Caco-2 (cell line): ENCODE measurements at regions not wholly inside any gene's neighbourhood (a gene's known extent, or its start where the extent isn't known, plus 50 kb on each side); places are given as distances from the start of the nearest gene placed in this dataset.

Experiments
- BruUV-seq: library from RNA; stranded (reverse); fragments of 400-500 nt; replicated peaks from 2 replicates; lab custom pipeline; 2021; lab: Mats Ljungman, UMichigan
- CTCF ChIA-PET: fragments of 300-600 bp; sonication (Branson Sonifier 250); formaldehyde crosslinking; loops from one replicate; lab custom pipeline; 2022; ENCODE audit warnings: antibody characterized with exemption; lab: Charles Lee
- POLR2A ChIA-PET: fragments of 300-600 bp; sonication (Branson Sonifier 250); formaldehyde crosslinking; loops from one replicate; lab custom pipeline; 2022; ENCODE audit warnings: antibody characterized with exemption; lab: Charles Lee
- DNase-seq, 2 experiments: peaks; one replicate each; pipeline versions ENCODE4 v3.0.0 to v3.0.0-alpha.2; 2020 to 2022
- H3K27me3 ChIP-seq: replicated peaks from 2 replicates; pipeline ENCODE4 v1.6.0; 2011; ENCODE audit warnings: low read length; ENCODE audit not compliant: control insufficient read depth, insufficient read depth
- H3K36me3 ChIP-seq: 2 replicates; pipeline ENCODE4 v1.5.1; 2011; ENCODE audit warnings: low read length; ENCODE audit not compliant: control insufficient read depth, insufficient read depth
- H3K4me1 ChIP-seq: fragments of 250-450 bp; sonication (Bioruptor Pico); 2 replicates; pipeline ENCODE4 v1.5.1; 2020; ENCODE audit warnings: mild to moderate bottlenecking
- H3K4me3 ChIP-seq: 2 replicates; pipeline ENCODE4 v1.5.1; 2011; ENCODE audit warnings: low read depth, mild to moderate bottlenecking, control low read depth, low read length
- H3K9me3 ChIP-seq: fragments of 250-450 bp; sonication (Bioruptor Pico); 2 replicates; pipeline ENCODE4 v1.5.1; 2020; ENCODE audit warnings: mild to moderate bottlenecking, moderate library complexity
- H3K27ac Mint-ChIP-seq: one replicate; pipeline ENCODE4 v1.8.0; 2022; ENCODE audit warnings: mixed read lengths; ENCODE audit not compliant: unreplicated experiment
- H3K27me3 Mint-ChIP-seq: one replicate; pipeline ENCODE4 v1.8.0; 2022; ENCODE audit warnings: mixed read lengths; ENCODE audit not compliant: insufficient read depth, unreplicated experiment
- H3K36me3 Mint-ChIP-seq: one replicate; pipeline ENCODE4 v1.8.0; 2022; ENCODE audit warnings: mild to moderate bottlenecking, mixed read lengths; ENCODE audit not compliant: insufficient read depth, unreplicated experiment
- H3K4me1 Mint-ChIP-seq: one replicate; pipeline ENCODE4 v1.8.0; 2022; ENCODE audit warnings: low read depth, mixed read lengths; ENCODE audit not compliant: unreplicated experiment
- H3K4me3 Mint-ChIP-seq: one replicate; pipeline ENCODE4 v1.8.0; 2022; ENCODE audit warnings: mild to moderate bottlenecking, moderate library complexity, mixed read lengths; ENCODE audit not compliant: unreplicated experiment
- H3K9me3 Mint-ChIP-seq: one replicate; pipeline ENCODE4 v1.8.0; 2022; ENCODE audit warnings: mixed read lengths; ENCODE audit not compliant: unreplicated experiment
- CTCF ChIP-seq, 2 experiments: fragments of 200-600 bp in 1 of 2; IDR thresholded peaks; 1 replicate in 1 of 2; 2 replicates in 1 of 2; pipeline versions ENCODE4 v1.5.1 to v1.8.0; 2011 to 2022; ENCODE audit warnings: antibody characterized with exemption in 1 of 2, control low read depth in 1 of 2, inconsistent platforms in 1 of 2, low read depth in 1 of 2, low read length in 1 of 2, mild to moderate bottlenecking in 1 of 2, moderate library complexity in 1 of 2; ENCODE audit not compliant: insufficient read depth in 1 of 2, severe bottlenecking in 1 of 2, unreplicated experiment in 1 of 2
- intact Hi-C: fragments of 100-400 bp; cut with micrococcal nuclease; formaldehyde crosslinking; loops from one replicate; pipeline ENCODE4 v1.10.0; 2022; ENCODE audit not compliant: unreplicated experiment

GRCh38 chr2:15053542-15053941 lies 421.0 kb downstream of the LRATD1 start:
- no TSS peak for BruUV-seq
- intact Hi-C loops = no loop called here

GRCh38 chr2:15058015-15058720 lies 425.7 kb downstream of the LRATD1 start:
- H3K4me1 ChIP-seq = no peaks in the 10 kb centered on the region

More at GRCh38 chr2:15053542-15053941, 421.0 kb downstream of the LRATD1 start:
- no peaks in the 10 kb centered on the region for H3K9me3 ChIP-seq
- Mint-ChIP-seq H3K9me3 (no peaks in the 10 kb centered on the region), H3K27ac (no peak overlapping the region), H3K4me3 (no peak overlapping the region), H3K36me3 (no peaks in the 10 kb centered on the region), H3K4me1 (no peaks in the 10 kb centered on the region), H3K27me3 (peaks cover 22% of the 10 kb centered on the region)
- POLR2A ChIA-PET = no interaction called here
- no peaks in the 10 kb centered on the region for H3K36me3 ChIP-seq
- no peaks in the 10 kb centered on the region for H3K4me1 ChIP-seq
- no peak for DNase-seq
- H3K27me3 ChIP-seq = no peaks in the 10 kb centered on the region
- CTCF ChIA-PET = no interaction called here
- H3K4me3 ChIP-seq = no peak overlapping the region
- TF ChIP-seq CTCF (IDR thresholded peaks at IDR 0.05; ENCODE audit: insufficient read depth in 1 of 2, low read depth in 1 of 2, low read length in 1 of 2, severe bottlenecking in 1 of 2, unreplicated experiment in 1 of 2) = no peak

GRCh38 chr2:15058721-15059157 lies 426.2 kb downstream of the LRATD1 start:
- no peaks in the 10 kb centered on the region for H3K36me3 Mint-ChIP-seq
- Histone ChIP-seq H3K9me3 (no peaks in the 10 kb centered on the region), H3K4me1 (no peaks in the 10 kb centered on the region), H3K36me3 (no peaks in the 10 kb centered on the region), H3K27me3 (no peaks in the 10 kb centered on the region), H3K4me3 (no peak overlapping the region)
- ChIA-PET POLR2A (no interaction called here), CTCF (interaction anchor here (1.1 kb wide), 1 partner anchor 11 kb away, joined by 3 read pairs; no protein-coding TSS in a partner anchor)
- H3K27ac Mint-ChIP-seq = no peak overlapping the region
- H3K4me1 Mint-ChIP-seq = no peaks in the 10 kb centered on the region
- H3K9me3 Mint-ChIP-seq = no peaks in the 10 kb centered on the region
- intact Hi-C loops = no loop called here
- BruUV-seq = no TSS peak
- H3K27me3 Mint-ChIP-seq = peaks cover 15% of the 10 kb centered on the region
- DNase-seq = no peak
- H3K4me3 Mint-ChIP-seq = no peak overlapping the region
- TF ChIP-seq CTCF (IDR thresholded peaks at IDR 0.05; ENCODE audit: insufficient read depth in 1 of 2, low read depth in 1 of 2, low read length in 1 of 2, severe bottlenecking in 1 of 2, unreplicated experiment in 1 of 2) = no peak

More at GRCh38 chr2:15058015-15058720, 425.7 kb downstream of the LRATD1 start:
- Mint-ChIP-seq H3K27ac (no peak overlapping the region), H3K9me3 (no peaks in the 10 kb centered on the region), H3K27me3 (peaks cover 15% of the 10 kb centered on the region), H3K4me1 (no peaks in the 10 kb centered on the region), H3K36me3 (no peaks in the 10 kb centered on the region), H3K4me3 (no peak overlapping the region)
- no peak overlapping the region for H3K4me3 ChIP-seq
- POLR2A ChIA-PET = no interaction called here
- BruUV-seq = no TSS peak
- no peaks in the 10 kb centered on the region for H3K9me3 ChIP-seq
- CTCF ChIA-PET = interaction anchor here (1.1 kb wide), 1 partner anchor 10 kb away, joined by 3 read pairs; no protein-coding TSS in a partner anchor
- no peaks in the 10 kb centered on the region for H3K27me3 ChIP-seq
- H3K36me3 ChIP-seq = no peaks in the 10 kb centered on the region
- intact Hi-C loops = no loop called here
- peak in 1 of 2 experiments; percentile 16 for DNase-seq
- TF ChIP-seq CTCF (IDR thresholded peaks at IDR 0.05; ENCODE audit: insufficient read depth in 1 of 2, low read depth in 1 of 2, low read length in 1 of 2, severe bottlenecking in 1 of 2, unreplicated experiment in 1 of 2) = peak; percentile 32 to 33
